RWPE1 (cell line): ENCODE measurements at regions not wholly inside any gene's neighbourhood (a gene's known extent, or its start where the extent isn't known, plus 50 kb on each side); places are given as distances from the start of the nearest gene placed in this dataset.

Experiments
- CTCF ChIA-PET: fragments of 350-600 bp; sonication (Branson Sonifier 250); formaldehyde crosslinking; extraction: SDS; loops from one replicate; lab custom pipeline; 2021; lab: Yijun Ruan, JAX
- POLR2A ChIA-PET: fragments of 400-600 bp; formaldehyde crosslinking; extraction: SDS; loops from one replicate; lab custom pipeline; 2020; ENCODE audit warnings: antibody characterized with exemption; ENCODE audit not compliant: low non-redundant PET; lab: Yijun Ruan, JAX
- DNase-seq: peaks from one replicate; pipeline ENCODE4 v3.0.0; 2012; ENCODE audit warnings: low spot score
- H3K27ac ChIP-seq: fragments of 450-650 bp; 2 replicates; pipeline ENCODE4 v1.5.1; 2017
- TF ChIP-seq, protein P1 (sequence below): fragments of 450-650 bp; conservative IDR thresholded peaks from 2 replicates; pipeline ENCODE4 v1.5.1; 2017; ENCODE audit warnings: low read depth, mild to moderate bottlenecking

- H3K27ac ChIP-seq, result no peak overlapping the region
- TF ChIP-seq, protein P1, sequence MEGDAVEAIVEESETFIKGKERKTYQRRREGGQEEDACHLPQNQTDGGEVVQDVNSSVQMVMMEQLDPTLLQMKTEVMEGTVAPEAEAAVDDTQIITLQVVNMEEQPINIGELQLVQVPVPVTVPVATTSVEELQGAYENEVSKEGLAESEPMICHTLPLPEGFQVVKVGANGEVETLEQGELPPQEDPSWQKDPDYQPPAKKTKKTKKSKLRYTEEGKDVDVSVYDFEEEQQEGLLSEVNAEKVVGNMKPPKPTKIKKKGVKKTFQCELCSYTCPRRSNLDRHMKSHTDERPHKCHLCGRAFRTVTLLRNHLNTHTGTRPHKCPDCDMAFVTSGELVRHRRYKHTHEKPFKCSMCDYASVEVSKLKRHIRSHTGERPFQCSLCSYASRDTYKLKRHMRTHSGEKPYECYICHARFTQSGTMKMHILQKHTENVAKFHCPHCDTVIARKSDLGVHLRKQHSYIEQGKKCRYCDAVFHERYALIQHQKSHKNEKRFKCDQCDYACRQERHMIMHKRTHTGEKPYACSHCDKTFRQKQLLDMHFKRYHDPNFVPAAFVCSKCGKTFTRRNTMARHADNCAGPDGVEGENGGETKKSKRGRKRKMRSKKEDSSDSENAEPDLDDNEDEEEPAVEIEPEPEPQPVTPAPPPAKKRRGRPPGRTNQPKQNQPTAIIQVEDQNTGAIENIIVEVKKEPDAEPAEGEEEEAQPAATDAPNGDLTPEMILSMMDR, result no peak
- no peak for DNase-seq
- CTCF ChIA-PET, result no interaction called here
- POLR2A ChIA-PET, result no interaction called here
Measured at GRCh38 chr11:134528453-134528852, 116.4 kb upstream of the B3GAT1 start.

GRCh38 chr11:134527382-134528243 lies 115.6 kb upstream of the B3GAT1 start:
- TF ChIP-seq, protein P1, result no peak
- H3K27ac ChIP-seq, result no peak overlapping the region
- POLR2A ChIA-PET, result no interaction called here
- CTCF ChIA-PET, result no interaction called here
- no peak for DNase-seq

- DNase-seq, result no peak
- TF ChIP-seq, protein P1, result no peak
- POLR2A ChIA-PET, result no interaction called here
- CTCF ChIA-PET, result no interaction called here
- H3K27ac ChIP-seq, result no peak overlapping the region
Measured at GRCh38 chr11:134524896-134525845, 113.1 kb upstream of the B3GAT1 start.

DNA sequence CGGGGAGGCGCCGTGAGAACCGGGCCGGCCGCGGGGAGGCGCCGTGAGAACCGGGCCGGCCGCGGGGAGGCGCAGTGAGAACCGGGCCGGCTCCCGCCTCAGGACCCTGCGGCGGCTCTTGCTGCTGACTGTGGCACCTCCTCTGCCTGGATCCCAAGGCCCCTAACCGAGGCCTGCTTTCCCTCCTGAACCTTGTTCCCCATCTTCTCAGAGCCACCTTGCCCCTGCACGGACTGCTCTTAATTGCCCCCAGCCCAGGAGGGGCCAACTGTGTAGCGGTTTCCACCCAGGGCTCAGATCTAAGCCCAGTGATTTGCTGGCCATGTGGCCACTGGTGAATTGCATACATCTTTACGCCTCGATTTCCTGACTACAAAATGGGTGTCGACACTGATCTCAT lies 112.2 kb upstream of the B3GAT1 start:
- no peak overlapping the region for H3K27ac ChIP-seq
- DNase-seq, result no peak
- POLR2A ChIA-PET, result no interaction called here
- TF ChIP-seq, protein P1, result no peak
- CTCF ChIA-PET, result no interaction called here

GRCh38 chr11:134522782-134523570 lies 110.9 kb upstream of the B3GAT1 start:
- ChIA-PET POLR2A (no interaction called here), CTCF (no interaction called here)
- no peak overlapping the region for H3K27ac ChIP-seq
- TF ChIP-seq, protein P1, result no peak
- DNase-seq, result no peak
